DOHH2 (cell line): ENCODE measurements at regions not wholly inside any gene's neighbourhood (a gene's known extent, or its start where the extent isn't known, plus 50 kb on each side); places are given as distances from the start of the nearest gene placed in this dataset.
"Not testable (repeated sequence)": the region's sequence is repeated elsewhere in the genome, so short reads cannot be mapped to it uniquely, and the experiment has no call there.

Experiments
- CTCF ChIP-seq: fragments of 200-600 bp; sonication (generic); IDR thresholded peaks from one replicate; pipeline ENCODE4 v1.5.1; 2014; ENCODE audit warnings: antibody characterized with exemption, mild to moderate bottlenecking, low read depth, low read length; ENCODE audit not compliant: poor library complexity, severe bottlenecking
- EZH2phosphoT487 ChIP-seq: fragments of 200-600 bp; sonication (generic); IDR thresholded peaks from 2 replicates; pipeline ENCODE4 v1.6.1; 2017; ENCODE audit warnings: borderline replicate concordance, mild to moderate bottlenecking, antibody characterized with exemption, low read length, moderate library complexity, mixed read lengths

DNA sequence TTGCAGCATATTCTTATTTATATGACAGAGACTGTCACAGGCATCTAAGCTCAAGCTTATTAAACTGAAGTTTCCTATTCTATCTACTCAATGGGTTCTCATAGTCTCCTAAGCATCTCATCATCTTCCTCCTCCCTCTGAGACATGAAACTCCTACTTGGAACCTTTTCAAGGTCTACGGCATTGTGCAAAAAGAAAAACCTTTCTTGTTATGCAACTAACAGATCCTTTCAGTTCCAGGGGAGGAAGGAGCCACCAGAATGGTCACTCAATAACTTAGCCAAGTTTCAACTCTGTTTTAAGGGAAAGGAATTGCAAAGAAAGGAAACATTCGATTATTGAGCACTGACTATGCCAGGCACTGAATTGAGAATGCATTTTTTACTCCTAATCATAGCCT lies 98.1 kb upstream of the RRN3 start:
- not testable (repeated sequence) for TF ChIP-seq CTCF, EZH2phosphoT487
